HEK293T (cell line): ENCODE measurements at regions not wholly inside any gene's neighbourhood (a gene's known extent, or its start where the extent isn't known, plus 50 kb on each side); places are given as distances from the start of the nearest gene placed in this dataset.

Experiments
- CTCF ChIA-PET: fragments of 350-600 bp; formaldehyde crosslinking; extraction: SDS; loops from one replicate; lab custom pipeline; 2021; ENCODE audit warnings: antibody characterized with exemption, inconsistent platforms; lab: Yijun Ruan, JAX
- POLR2A ChIA-PET: fragments of 350-600 bp; formaldehyde crosslinking; extraction: SDS; loops from one replicate; lab custom pipeline; 2020; ENCODE audit warnings: antibody characterized with exemption, inconsistent platforms; lab: Yijun Ruan, JAX
- DNase-seq: peaks from one replicate; pipeline ENCODE4 v3.0.0; 2012; ENCODE audit warnings: mixed read lengths; ENCODE audit errors: extremely low spot score
- ARNT ChIP-seq: fragments of 450-650 bp; IDR thresholded peaks from 2 replicates; pipeline ENCODE4 v1.6.1; 2017; ENCODE audit warnings: mild to moderate bottlenecking
- BHLHE40 ChIP-seq: fragments of 450-650 bp; IDR thresholded peaks from 2 replicates; pipeline ENCODE4 v1.6.1; 2016; ENCODE audit warnings: mild to moderate bottlenecking, moderate library complexity, borderline replicate concordance
- CTBP1 ChIP-seq: fragments of 450-650 bp; IDR thresholded peaks from 2 replicates; pipeline ENCODE4 v1.6.1; 2016; ENCODE audit warnings: borderline replicate concordance
- ELF4 ChIP-seq: fragments of 450-650 bp; IDR thresholded peaks from 2 replicates; pipeline ENCODE4 v1.6.1; 2017; ENCODE audit warnings: antibody characterized with exemption
- FOXA1 ChIP-seq: fragments of 450-650 bp; IDR thresholded peaks from 2 replicates; pipeline ENCODE4 v1.6.1; 2016; ENCODE audit warnings: mild to moderate bottlenecking
- FOXK2 ChIP-seq: fragments of 450-650 bp; IDR thresholded peaks from 2 replicates; pipeline ENCODE4 v1.6.1; 2016; ENCODE audit warnings: mild to moderate bottlenecking
- FOXM1 ChIP-seq: fragments of 450-650 bp; IDR thresholded peaks from 2 replicates; pipeline ENCODE4 v1.6.1; 2017; ENCODE audit warnings: mild to moderate bottlenecking, borderline replicate concordance
- HDGF ChIP-seq: fragments of 450-650 bp; IDR thresholded peaks from 2 replicates; pipeline ENCODE4 v1.6.1; 2017; ENCODE audit warnings: antibody characterized with exemption, borderline replicate concordance
- L3MBTL2 ChIP-seq: fragments of 450-650 bp; conservative IDR thresholded peaks from 2 replicates; pipeline ENCODE4 v1.6.1; 2016; ENCODE audit warnings: mild to moderate bottlenecking
- LEF1 ChIP-seq: fragments of 450-650 bp; IDR thresholded peaks from 2 replicates; pipeline ENCODE4 v1.6.1; 2017; ENCODE audit warnings: mild to moderate bottlenecking, borderline replicate concordance
- NFRKB ChIP-seq: fragments of 450-650 bp; IDR thresholded peaks from 2 replicates; pipeline ENCODE4 v1.6.1; 2016; ENCODE audit warnings: mild to moderate bottlenecking, moderate library complexity
- PKNOX1 ChIP-seq: fragments of 450-650 bp; IDR thresholded peaks from 2 replicates; pipeline ENCODE4 v1.6.1; 2016
- SP1 ChIP-seq: fragments of 450-650 bp; IDR thresholded peaks from 2 replicates; pipeline ENCODE4 v1.6.1; 2017
- SUZ12 ChIP-seq: fragments of 450-650 bp; IDR thresholded peaks from 2 replicates; pipeline ENCODE4 v1.6.1; 2016; ENCODE audit warnings: mild to moderate bottlenecking
- TARDBP ChIP-seq: fragments of 450-650 bp; IDR thresholded peaks from 2 replicates; pipeline ENCODE4 v1.6.1; 2016
- ZNF384 ChIP-seq: fragments of 450-650 bp; IDR thresholded peaks from 2 replicates; pipeline ENCODE4 v1.6.1; 2016

GRCh38 chr7:109945820-109946518 lies 1145.0 kb upstream of the LRRN3 start:
- TF ChIP-seq NFRKB (no peak), SUZ12 (no peak), CTBP1 (no peak), ARNT (no peak), ZNF384 (no peak), ELF4 (no peak), FOXK2 (no peak), BHLHE40 (no peak), PKNOX1 (no peak)
- ChIA-PET POLR2A (no interaction called here), CTCF (no interaction called here)
- no peak for DNase-seq

- CTCF ChIA-PET = no interaction called here
- DNase-seq = no peak
- POLR2A ChIA-PET = no interaction called here
- TF ChIP-seq PKNOX1 (no peak), FOXM1 (no peak), ZNF384 (no peak)
Observed at GRCh38 chr7:109950256-109950655, 1140.7 kb upstream of the LRRN3 start.

- TF ChIP-seq BHLHE40 (no peak), HDGF (no peak), CTBP1 (no peak), FOXK2 (no peak), FOXA1 (no peak), LEF1 (no peak), NFRKB (no peak), SP1 (no peak), SUZ12 (no peak), FOXM1 (no peak), PKNOX1 (no peak), L3MBTL2 (no peak), ARNT (no peak), TARDBP (no peak), ELF4 (no peak), ZNF384 (no peak)
- no peak for DNase-seq
- POLR2A ChIA-PET = no interaction called here
- CTCF ChIA-PET = no interaction called here
Observed at GRCh38 chr7:109950821-109951564, 1139.9 kb upstream of the LRRN3 start.

- TF ChIP-seq FOXA1 = no peak
- no peak for TF ChIP-seq NFRKB
- no peak for TF ChIP-seq PKNOX1
- TF ChIP-seq SUZ12 = no peak
- TF ChIP-seq HDGF = no peak
- no peak for TF ChIP-seq FOXM1
- no peak for TF ChIP-seq BHLHE40
- ChIA-PET POLR2A (no interaction called here), CTCF (no interaction called here)
- no peak for DNase-seq
Observed at GRCh38 chr7:109951565-109951928, 1139.4 kb upstream of the LRRN3 start.

GRCh38 chr7:109955986-109956385 lies 1134.9 kb upstream of the LRRN3 start:
- no peak for DNase-seq
- ChIA-PET CTCF (interaction anchor here (0.6 kb wide), 1 partner anchor 124 kb away, joined by 5 read pairs; no protein-coding TSS in a partner anchor), POLR2A (no interaction called here)
- TF ChIP-seq FOXA1 (no peak), TARDBP (no peak), ELF4 (no peak), NFRKB (no peak), L3MBTL2 (no peak)

- no peak for TF ChIP-seq FOXA1
- no peak for TF ChIP-seq CTBP1
- POLR2A ChIA-PET = no interaction called here
- no peak for DNase-seq
- CTCF ChIA-PET = no interaction called here
Observed at GRCh38 chr7:109956916-109957315, 1134.0 kb upstream of the LRRN3 start.
